Type B pancreatic cell (in vitro differentiated cells): ENCODE measurements at regions not wholly inside any gene's neighbourhood (a gene's known extent, or its start where the extent isn't known, plus 50 kb on each side); places are given as distances from the start of the nearest gene placed in this dataset.

ENCODE experiments used
- DNase-seq: peaks from one replicate; pipeline ENCODE4 v3.0.0; 2021; ENCODE audit warnings: mixed read lengths; ENCODE audit not compliant: unreplicated experiment; ENCODE audit errors: extremely low spot score
- H3K27ac Mint-ChIP-seq: 2 replicates; pipeline ENCODE4 v1.8.0; 2021; ENCODE audit warnings: mild to moderate bottlenecking, mixed read lengths
- H3K27me3 Mint-ChIP-seq: 2 replicates; pipeline ENCODE4 v1.8.0; 2021; ENCODE audit warnings: mixed read lengths
- H3K36me3 Mint-ChIP-seq: 2 replicates; pipeline ENCODE4 v1.8.0; 2021; ENCODE audit warnings: mixed read lengths
- H3K4me1 Mint-ChIP-seq: one replicate; pipeline ENCODE4 v1.8.0; 2021; ENCODE audit warnings: mixed read lengths; ENCODE audit not compliant: unreplicated experiment
- H3K4me3 Mint-ChIP-seq: 2 replicates; pipeline ENCODE4 v1.8.0; 2021; ENCODE audit warnings: mild to moderate bottlenecking, mixed read lengths
- H3K9me3 Mint-ChIP-seq: 2 replicates; pipeline ENCODE4 v1.8.0; 2021; ENCODE audit warnings: mixed read lengths
- TF ChIP-seq, protein P1 (sequence below): fragments of 200-600 bp; sonication (generic); conservative IDR thresholded peaks from 2 replicates; pipeline ENCODE4 v1.5.0; 2021; ENCODE audit warnings: antibody characterized with exemption, mild to moderate bottlenecking

DNA sequence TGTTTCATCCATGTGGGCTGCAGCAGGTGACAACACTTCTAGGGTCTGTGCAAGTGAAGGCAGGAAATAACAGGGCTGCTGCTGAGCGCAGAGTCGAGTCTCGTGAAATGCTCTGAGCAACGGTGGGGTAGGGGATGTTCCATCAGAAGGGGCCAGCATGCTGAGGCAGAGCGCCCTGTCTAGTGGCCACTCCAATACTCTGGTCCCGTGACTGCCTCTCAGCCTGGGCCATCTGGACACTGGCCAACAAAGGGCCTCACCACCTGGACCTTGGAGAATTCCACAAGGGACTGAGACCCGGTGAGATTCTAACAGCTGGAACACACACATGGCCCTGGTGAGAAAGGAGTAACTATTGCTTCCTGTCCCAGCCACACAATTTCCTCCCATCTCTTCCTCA, 375.7 kb downstream of the SHANK2 start:
- Mint-ChIP-seq H3K4me1 (peaks cover 8% of the 10 kb centered on the region), H3K4me3 (no peak overlapping the region), H3K27ac (no peak overlapping the region), H3K27me3 (no peaks in the 10 kb centered on the region), H3K36me3 (no peaks in the 10 kb centered on the region), H3K9me3 (no peaks in the 10 kb centered on the region)
- no peak for DNase-seq
- TF ChIP-seq, protein P1, sequence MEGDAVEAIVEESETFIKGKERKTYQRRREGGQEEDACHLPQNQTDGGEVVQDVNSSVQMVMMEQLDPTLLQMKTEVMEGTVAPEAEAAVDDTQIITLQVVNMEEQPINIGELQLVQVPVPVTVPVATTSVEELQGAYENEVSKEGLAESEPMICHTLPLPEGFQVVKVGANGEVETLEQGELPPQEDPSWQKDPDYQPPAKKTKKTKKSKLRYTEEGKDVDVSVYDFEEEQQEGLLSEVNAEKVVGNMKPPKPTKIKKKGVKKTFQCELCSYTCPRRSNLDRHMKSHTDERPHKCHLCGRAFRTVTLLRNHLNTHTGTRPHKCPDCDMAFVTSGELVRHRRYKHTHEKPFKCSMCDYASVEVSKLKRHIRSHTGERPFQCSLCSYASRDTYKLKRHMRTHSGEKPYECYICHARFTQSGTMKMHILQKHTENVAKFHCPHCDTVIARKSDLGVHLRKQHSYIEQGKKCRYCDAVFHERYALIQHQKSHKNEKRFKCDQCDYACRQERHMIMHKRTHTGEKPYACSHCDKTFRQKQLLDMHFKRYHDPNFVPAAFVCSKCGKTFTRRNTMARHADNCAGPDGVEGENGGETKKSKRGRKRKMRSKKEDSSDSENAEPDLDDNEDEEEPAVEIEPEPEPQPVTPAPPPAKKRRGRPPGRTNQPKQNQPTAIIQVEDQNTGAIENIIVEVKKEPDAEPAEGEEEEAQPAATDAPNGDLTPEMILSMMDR: no peak

DNA sequence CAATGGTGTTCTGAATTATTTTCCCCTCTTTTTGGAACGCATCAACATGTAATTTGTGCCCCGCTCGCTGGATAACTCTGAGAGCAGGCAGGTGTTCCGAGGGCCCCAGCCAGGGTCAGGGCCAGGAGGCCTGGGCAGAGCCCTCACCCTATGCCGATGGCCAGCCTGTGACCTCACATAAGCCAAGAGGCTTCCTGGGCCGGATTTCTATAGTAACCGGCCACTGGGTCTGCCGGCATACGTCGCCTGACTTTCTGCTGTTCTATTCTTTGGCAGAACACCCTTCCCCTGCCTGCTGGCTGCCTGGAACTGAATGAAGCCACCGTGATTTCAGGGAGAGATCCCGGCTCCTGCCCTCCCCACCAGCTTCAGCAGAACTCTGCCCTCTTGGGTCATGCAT, 375.2 kb downstream of the SHANK2 start:
- H3K27me3 Mint-ChIP-seq: no peaks in the 10 kb centered on the region
- H3K4me3 Mint-ChIP-seq: no peak overlapping the region
- DNase-seq: no peak
- no peaks in the 10 kb centered on the region for H3K9me3 Mint-ChIP-seq
- H3K27ac Mint-ChIP-seq: no peak overlapping the region
- TF ChIP-seq, protein P1: no peak
- peaks cover 4% of the 10 kb centered on the region for H3K4me1 Mint-ChIP-seq
- no peaks in the 10 kb centered on the region for H3K36me3 Mint-ChIP-seq

DNA sequence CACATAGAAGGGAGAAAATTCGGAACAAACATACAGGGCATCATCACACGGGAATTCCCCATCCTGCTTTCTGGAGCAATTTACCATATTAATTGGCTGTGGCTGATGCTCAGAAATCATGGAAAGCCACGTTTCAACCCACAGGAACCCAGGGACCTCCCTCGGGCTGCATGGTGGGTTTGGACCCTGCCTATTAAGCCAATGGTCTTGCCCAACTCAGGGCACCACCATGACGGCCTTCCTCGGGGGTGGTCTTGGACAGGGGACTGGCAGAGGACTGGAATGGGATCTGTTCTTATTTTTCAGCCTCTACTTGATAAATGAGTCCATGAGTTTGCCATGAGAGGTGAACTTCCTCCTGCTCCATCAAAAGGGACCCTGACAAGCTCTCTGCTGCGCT, 374.0 kb downstream of the SHANK2 start:
- Mint-ChIP-seq H3K9me3 (no peaks in the 10 kb centered on the region), H3K27me3 (no peaks in the 10 kb centered on the region), H3K4me3 (no peak overlapping the region), H3K4me1 (peaks cover 4% of the 10 kb centered on the region), H3K36me3 (no peaks in the 10 kb centered on the region), H3K27ac (no peak overlapping the region)
- DNase-seq: no peak
- TF ChIP-seq, protein P1: no peak

DNA sequence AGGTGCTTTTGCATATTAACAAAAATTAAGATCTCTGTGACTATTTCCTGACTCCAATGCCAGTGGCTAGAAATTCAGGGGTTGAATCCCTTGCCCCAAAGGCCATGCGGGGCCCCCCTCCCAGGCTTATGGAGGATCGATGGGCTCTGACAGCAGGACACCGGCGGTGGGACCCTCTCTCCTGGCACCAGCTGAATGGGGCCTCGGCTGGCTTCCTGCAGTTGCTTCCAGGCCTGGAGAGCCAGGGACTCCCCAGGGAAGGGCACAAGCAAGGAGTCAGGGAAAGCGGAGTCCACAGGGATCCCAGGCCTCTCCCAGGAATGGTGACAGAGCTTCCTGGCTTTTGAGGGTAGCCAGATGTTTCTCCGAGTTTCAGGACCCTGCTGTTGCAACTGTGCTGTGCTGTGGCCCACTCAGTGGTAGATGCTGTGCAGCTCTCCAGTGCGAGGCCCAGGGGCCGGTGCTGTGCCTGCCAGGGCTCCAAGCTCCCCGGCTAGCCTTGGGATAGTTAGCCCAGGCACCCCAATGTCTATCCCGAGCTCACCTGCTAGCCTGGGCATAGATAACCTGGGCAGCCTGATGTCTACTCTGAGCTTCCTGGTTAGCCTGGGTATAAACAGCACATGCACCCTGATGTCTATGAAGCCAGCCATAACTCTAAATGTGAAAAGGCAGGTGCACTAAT, 372.6 kb downstream of the SHANK2 start:
- DNase-seq: no peak
- Mint-ChIP-seq H3K4me3 (no peak overlapping the region), H3K27ac (no peak overlapping the region), H3K27me3 (no peaks in the 10 kb centered on the region), H3K36me3 (no peaks in the 10 kb centered on the region), H3K9me3 (no peaks in the 10 kb centered on the region), H3K4me1 (peaks cover 4% of the 10 kb centered on the region)
- TF ChIP-seq, protein P1: no peak

DNA sequence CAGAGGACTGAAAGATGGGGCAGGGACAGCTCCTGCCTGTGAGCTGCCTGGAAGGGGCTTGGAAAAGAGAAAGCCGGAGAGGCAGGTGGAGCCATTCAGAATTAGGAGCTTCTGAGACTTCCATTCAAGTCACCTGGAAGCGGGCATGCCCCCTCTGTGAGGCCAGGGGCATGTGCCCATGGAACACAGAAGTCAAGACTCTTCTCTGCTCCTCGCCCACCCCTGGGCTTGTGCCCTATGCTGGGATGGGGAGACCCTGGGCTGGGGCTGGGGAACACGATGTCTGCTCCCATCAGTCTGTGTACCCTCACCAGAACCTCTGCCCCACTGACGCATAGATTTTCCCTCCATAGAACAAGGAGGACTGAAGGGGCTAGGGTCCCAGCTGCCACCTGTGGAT, 372.0 kb downstream of the SHANK2 start:
- H3K4me1 Mint-ChIP-seq: peaks cover 4% of the 10 kb centered on the region
- no peaks in the 10 kb centered on the region for H3K36me3 Mint-ChIP-seq
- H3K27ac Mint-ChIP-seq: no peak overlapping the region
- H3K4me3 Mint-ChIP-seq: no peak overlapping the region
- DNase-seq: no peak
- no peaks in the 10 kb centered on the region for H3K27me3 Mint-ChIP-seq
- H3K9me3 Mint-ChIP-seq: no peaks in the 10 kb centered on the region
- TF ChIP-seq, protein P1: no peak
